ENCODE measurements at regions not wholly inside any gene's neighbourhood (a gene's known extent, or its start where the extent isn't known, plus 50 kb on each side); places are given as distances from the start of the nearest gene placed in this dataset.
A peak's percentile ranks its signal among the peaks of the same experiment; 100 is the strongest.

DNA sequence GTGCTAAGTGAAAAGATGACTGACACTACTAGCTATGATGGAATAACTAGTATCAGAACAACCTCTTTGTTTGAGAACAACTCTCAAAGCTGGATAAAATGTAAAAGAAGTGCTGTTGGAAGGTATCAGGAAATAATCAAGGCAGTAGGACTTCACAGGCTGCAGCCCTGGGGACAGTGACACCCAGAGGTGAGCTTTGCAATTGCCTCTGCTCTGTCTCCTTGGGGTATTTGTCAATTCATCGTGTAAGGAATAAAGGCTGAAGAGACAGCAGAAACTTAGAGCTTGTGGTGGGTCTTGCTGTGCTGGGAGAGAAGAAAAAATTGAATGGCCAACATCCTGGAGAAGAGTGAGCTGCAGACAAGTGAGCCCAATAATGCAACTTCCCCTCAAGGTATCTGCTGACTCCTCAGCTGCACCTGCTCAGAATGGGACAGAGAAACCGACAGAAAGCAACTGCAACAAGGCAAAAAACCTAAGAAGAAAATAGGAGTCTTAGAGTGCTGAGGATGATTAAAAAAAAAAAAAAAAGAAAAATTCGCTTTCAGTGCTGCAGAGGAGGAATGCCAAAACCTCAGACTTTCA lies 141.1 kb downstream of the RCN1 start:
- whole genome bisulfite sequencing, 2 experiments (ENCODE audit: extremely low coverage in 2 of 2, insufficient read length in 1 of 2) = no CpG with 5 or more reads among the region's 3 CpGs
- Histone ChIP-seq H3K14ac (replicated peaks; ENCODE audit: low read depth, low read length) (no peak overlapping the region), H4K5ac (ENCODE audit: low read depth, low read length) (no peak overlapping the region), H2BK120ac (ENCODE audit: low read depth, low read length) (no peak overlapping the region), H2AK9ac (replicated peaks; ENCODE audit: low read depth, low read length, poor library complexity) (no peak overlapping the region), H3K9ac (ENCODE audit: low read depth, low read length) (no peak overlapping the region), H3K4me3 (ENCODE audit: insufficient read depth, low read depth, low read length) (no peak overlapping the region), H4K91ac (ENCODE audit: insufficient read depth, low read depth, low read length) (no peak overlapping the region), H3K4me2 (ENCODE audit: low read depth, low read length) (no peak overlapping the region), H2AK5ac (ENCODE audit: low read depth, low read length) (no peak overlapping the region), H3K18ac (ENCODE audit: low read depth, low read length) (no peak overlapping the region), H2BK5ac (ENCODE audit: low read depth, low read length, poor library complexity, severe bottlenecking) (no peak overlapping the region), H2BK15ac (ENCODE audit: low read depth, low read length) (no peak overlapping the region), H3K27ac (ENCODE audit: insufficient read depth, low read length) (no peak overlapping the region), H4K8ac (ENCODE audit: low read depth in 2 of 2, low read length in 2 of 2) (no peak overlapping the region), H4K20me1 (ENCODE audit: insufficient read depth, low read length) (no peaks in the 10 kb centered on the region), H3K4ac (ENCODE audit: low read depth, low read length) (no peak overlapping the region), H3K79me1 (ENCODE audit: low read depth in 1 of 2, low read length in 2 of 2) (no peaks in the 10 kb centered on the region), H2AFZ (replicated peaks; ENCODE audit: low read length, poor library complexity) (no peak overlapping the region), H2BK20ac (ENCODE audit: low read depth, low read length) (no peak overlapping the region), H3K9me3 (ENCODE audit: control insufficient read depth, insufficient read depth, low read length) (no peaks in the 10 kb centered on the region), H3K9me1 (ENCODE audit: insufficient read depth, low read length) (no peaks in the 10 kb centered on the region), H3K27me3 (ENCODE audit: control insufficient read depth, insufficient read depth, low read length) (peaks cover 2% of the 10 kb centered on the region; the same call in 1 of the 2 replicates), H3K4me1 (ENCODE audit: control insufficient read depth, insufficient read depth, low read length) (no peaks in the 10 kb centered on the region), H3K56ac (ENCODE audit: extremely low read depth, insufficient read depth, low read length) (no peak overlapping the region), H3K36me3 (ENCODE audit: control insufficient read depth, insufficient read depth, low read length) (no peaks in the 10 kb centered on the region), H3K23ac (ENCODE audit: low read depth, low read length) (no peak overlapping the region)
- TF ChIP-seq RAD21 (IDR thresholded peaks at IDR 0.05; ENCODE audit: low read length) (0 out of 2 replicates have a peak, but pooled peaks have one; percentile 26), SMC3 (IDR thresholded peaks at IDR 0.05; ENCODE audit: low read depth, low read length) (no peak)
- TF ChIP-seq, protein P1, sequence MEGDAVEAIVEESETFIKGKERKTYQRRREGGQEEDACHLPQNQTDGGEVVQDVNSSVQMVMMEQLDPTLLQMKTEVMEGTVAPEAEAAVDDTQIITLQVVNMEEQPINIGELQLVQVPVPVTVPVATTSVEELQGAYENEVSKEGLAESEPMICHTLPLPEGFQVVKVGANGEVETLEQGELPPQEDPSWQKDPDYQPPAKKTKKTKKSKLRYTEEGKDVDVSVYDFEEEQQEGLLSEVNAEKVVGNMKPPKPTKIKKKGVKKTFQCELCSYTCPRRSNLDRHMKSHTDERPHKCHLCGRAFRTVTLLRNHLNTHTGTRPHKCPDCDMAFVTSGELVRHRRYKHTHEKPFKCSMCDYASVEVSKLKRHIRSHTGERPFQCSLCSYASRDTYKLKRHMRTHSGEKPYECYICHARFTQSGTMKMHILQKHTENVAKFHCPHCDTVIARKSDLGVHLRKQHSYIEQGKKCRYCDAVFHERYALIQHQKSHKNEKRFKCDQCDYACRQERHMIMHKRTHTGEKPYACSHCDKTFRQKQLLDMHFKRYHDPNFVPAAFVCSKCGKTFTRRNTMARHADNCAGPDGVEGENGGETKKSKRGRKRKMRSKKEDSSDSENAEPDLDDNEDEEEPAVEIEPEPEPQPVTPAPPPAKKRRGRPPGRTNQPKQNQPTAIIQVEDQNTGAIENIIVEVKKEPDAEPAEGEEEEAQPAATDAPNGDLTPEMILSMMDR (conservative IDR thresholded peaks at IDR 0.05; ENCODE audit: low read depth, low read length) = peak; percentile 48
- in situ Hi-C loops (cut with MboI; ENCODE audit: low sequenced_read_pairs) = no loop called here
- BruUV-seq (replicated peaks) = no TSS peak
- DNase-seq (peak; percentile 14), ATAC-seq (ENCODE audit: low read depth) (peak; percentile 75)
- ChIA-PET POLR2A (ENCODE audit: unreplicated experiment) (no interaction called here), CTCF (interaction anchor here (0.6 to 1.3 kb wide), 4 partner anchors 10 to 440 kb away, joined by 4 to 5 read pairs (median 5); no protein-coding TSS in a partner anchor)
- intact Hi-C loops (cut with micrococcal nuclease) = no loop called here
- dilution Hi-C loops (cut with HindIII; ENCODE audit: low sequenced_read_pairs, unreplicated experiment) = no loop called here

Measured in IMR-90 (cell line).